ENCODE measurements at regions not wholly inside any gene's neighbourhood (a gene's known extent, or its start where the extent isn't known, plus 50 kb on each side); places are given as distances from the start of the nearest gene placed in this dataset.
"Not testable (repeated sequence)": the region's sequence is repeated elsewhere in the genome, so short reads cannot be mapped to it uniquely, and the experiment has no call there.

DNA sequence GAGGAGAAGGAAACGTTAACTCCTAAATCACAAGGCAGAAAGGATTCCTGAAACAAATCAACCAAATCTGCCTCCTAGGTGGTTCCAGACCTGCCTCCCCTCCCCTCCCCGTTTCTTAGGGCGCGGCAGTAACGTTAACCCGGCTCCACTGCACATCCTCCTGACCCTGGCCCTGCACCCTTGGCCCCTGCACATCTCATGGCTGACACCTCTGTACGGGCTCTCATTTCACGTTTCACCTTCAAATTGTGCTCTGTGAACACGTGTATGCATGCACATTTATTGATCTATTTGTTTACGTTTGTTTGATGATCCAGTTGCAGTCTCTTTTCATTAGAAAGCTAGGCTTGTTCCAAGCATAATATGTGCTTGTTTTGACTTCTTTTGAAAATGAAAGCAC lies 358.1 kb downstream of the ADGRD1 start:
- TF ChIP-seq, protein P1, sequence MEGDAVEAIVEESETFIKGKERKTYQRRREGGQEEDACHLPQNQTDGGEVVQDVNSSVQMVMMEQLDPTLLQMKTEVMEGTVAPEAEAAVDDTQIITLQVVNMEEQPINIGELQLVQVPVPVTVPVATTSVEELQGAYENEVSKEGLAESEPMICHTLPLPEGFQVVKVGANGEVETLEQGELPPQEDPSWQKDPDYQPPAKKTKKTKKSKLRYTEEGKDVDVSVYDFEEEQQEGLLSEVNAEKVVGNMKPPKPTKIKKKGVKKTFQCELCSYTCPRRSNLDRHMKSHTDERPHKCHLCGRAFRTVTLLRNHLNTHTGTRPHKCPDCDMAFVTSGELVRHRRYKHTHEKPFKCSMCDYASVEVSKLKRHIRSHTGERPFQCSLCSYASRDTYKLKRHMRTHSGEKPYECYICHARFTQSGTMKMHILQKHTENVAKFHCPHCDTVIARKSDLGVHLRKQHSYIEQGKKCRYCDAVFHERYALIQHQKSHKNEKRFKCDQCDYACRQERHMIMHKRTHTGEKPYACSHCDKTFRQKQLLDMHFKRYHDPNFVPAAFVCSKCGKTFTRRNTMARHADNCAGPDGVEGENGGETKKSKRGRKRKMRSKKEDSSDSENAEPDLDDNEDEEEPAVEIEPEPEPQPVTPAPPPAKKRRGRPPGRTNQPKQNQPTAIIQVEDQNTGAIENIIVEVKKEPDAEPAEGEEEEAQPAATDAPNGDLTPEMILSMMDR (IDR thresholded peaks at IDR 0.05), result no peak

GRCh38 chr12:131312382-131312781 lies 358.7 kb downstream of the ADGRD1 start:
- H3K27ac ChIP-seq; H3K4me1 ChIP-seq; DNase-seq (ENCODE audit: low spot score in 2 of 2); H3K4me3 ChIP-seq; H3K9me3 ChIP-seq; H3K36me3 ChIP-seq; H3K27me3 ChIP-seq: not testable (repeated sequence)
- intact Hi-C loops (cut with DNase I), result loop anchor here (5.0 kb wide), 1 partner anchor 330 kb away; no protein-coding TSS in a partner anchor

More for the DNA sequence above, 358.1 kb downstream of the ADGRD1 start:
- Histone ChIP-seq H3K27ac (no peak overlapping the region), H3K9me3 (no peaks in the 10 kb centered on the region), H3K27me3 (no peaks in the 10 kb centered on the region), H3K4me3 (no peak overlapping the region), H3K4me1 (no peaks in the 10 kb centered on the region), H3K36me3 (no peaks in the 10 kb centered on the region)
- intact Hi-C loops (cut with DNase I), result loop anchor here (5.0 kb wide), 1 partner anchor 331 kb away; no protein-coding TSS in a partner anchor
- no peak for DNase-seq (ENCODE audit: low spot score in 2 of 2)

DNA sequence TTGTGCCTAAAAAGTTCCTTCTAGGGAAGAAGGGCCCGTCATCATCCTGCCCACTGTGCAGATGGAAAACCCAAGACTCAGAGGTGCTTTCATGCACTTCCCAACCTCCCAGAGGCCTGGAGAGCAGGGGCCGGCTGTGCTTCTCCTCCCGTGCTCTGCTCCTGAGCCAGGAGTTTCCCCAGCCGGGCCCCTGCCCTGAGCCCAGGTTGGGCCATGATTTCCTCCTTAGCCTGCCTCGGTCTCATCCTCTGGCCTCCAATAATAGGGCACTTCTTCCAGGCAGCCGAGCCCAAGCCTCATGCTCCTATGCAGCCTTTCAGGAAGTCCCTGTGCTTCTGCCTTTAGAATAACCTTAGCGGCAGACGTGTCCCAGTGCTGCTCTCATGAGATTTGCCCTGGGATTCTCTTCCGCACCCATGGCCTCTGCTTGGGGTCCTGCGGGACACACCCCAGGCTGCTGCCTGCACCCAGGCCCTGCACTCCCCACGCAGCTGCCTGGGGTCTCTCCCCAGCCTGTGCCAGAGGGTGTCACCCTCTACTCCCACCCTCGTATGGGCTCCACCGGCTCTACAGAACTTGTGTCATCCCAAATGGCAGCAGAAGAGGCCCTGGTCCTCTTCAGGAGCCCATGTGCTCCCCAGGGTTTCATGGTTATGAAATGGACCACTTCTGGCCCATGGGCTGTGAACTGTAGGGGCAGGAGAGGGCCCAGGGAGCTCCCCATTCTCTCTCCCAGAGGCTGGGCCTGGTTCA lies 359.3 kb downstream of the ADGRD1 start:
- TF ChIP-seq, protein P1 (IDR thresholded peaks at IDR 0.05), result no peak
- Histone ChIP-seq H3K36me3 (no peaks in the 10 kb centered on the region), H3K27me3 (no peaks in the 10 kb centered on the region), H3K9me3 (no peaks in the 10 kb centered on the region), H3K4me3 (no peak overlapping the region), H3K27ac (no peak overlapping the region), H3K4me1 (no peaks in the 10 kb centered on the region)
- intact Hi-C loops (cut with DNase I), result loop anchor here (5.0 kb wide), 1 partner anchor 329 kb away; no protein-coding TSS in a partner anchor
- DNase-seq (ENCODE audit: low spot score in 2 of 2), result peak in 1 of 2 donors; percentile 37

DNA sequence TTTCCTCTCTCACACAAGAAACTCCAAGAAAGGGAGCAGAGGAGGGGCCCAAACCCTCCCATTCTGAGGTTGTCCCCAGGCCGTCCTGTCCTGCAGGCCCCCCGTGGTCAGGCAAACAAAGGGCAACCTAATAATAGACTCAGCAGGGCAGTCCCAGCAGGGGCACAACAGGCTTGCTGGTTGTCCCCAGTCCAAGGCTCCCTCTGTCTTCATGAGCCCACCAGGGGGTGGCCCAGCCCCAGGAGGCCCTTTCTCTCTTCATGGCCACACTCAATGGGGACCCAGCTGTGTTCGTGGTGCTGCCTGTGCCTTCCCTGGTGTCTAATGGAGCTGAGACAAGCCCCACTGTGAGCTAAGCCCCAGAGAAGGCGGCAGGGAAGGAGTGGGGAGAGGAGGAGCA lies 359.9 kb downstream of the ADGRD1 start:
- TF ChIP-seq, protein P1 (IDR thresholded peaks at IDR 0.05), result no peak
- Histone ChIP-seq H3K9me3 (no peaks in the 10 kb centered on the region), H3K36me3 (no peaks in the 10 kb centered on the region), H3K27ac (no peak overlapping the region), H3K4me3 (no peak overlapping the region), H3K4me1 (no peaks in the 10 kb centered on the region), H3K27me3 (no peaks in the 10 kb centered on the region)
- DNase-seq (ENCODE audit: low spot score in 2 of 2), result peak in 1 of 2 donors; percentile 52
- intact Hi-C loops (cut with DNase I), result loop anchor here (5.0 kb wide), 1 partner anchor 329 kb away; no protein-coding TSS in a partner anchor

DNA sequence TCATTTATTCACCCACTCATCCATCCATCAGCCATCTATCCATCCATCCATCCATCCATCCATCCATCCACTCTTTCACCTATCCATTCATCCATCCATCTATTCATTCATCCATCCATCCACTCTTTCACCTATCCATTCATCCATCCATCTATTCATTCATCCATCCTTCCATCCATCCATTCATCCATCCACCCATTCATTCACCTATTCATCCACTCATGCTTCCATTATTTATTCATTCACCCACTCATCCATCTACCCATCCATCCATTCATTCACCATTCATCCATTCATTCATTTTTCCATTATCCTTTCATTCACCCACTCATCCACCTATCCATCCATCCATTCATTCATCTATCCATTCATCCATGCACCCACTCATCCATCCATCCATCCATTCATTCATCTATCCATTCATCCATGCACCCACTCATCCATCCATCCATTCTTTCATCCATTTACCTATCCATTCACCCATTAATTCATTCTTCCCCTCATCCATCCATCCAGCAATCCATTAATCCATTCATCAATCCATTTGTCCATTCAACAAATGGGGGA lies 360.9 kb downstream of the ADGRD1 start:
- intact Hi-C loops (cut with DNase I), result loop anchor here (5.0 kb wide), 1 partner anchor 328 kb away; no protein-coding TSS in a partner anchor
- Histone ChIP-seq H3K9me3 (no peaks in the 10 kb centered on the region), H3K27me3 (no peaks in the 10 kb centered on the region), H3K4me1 (no peaks in the 10 kb centered on the region), H3K4me3 (no peak overlapping the region), H3K36me3 (no peaks in the 10 kb centered on the region), H3K27ac (no peak overlapping the region)
- TF ChIP-seq, protein P1 (IDR thresholded peaks at IDR 0.05), result no peak
- no peak for DNase-seq (ENCODE audit: low spot score in 2 of 2)

DNA sequence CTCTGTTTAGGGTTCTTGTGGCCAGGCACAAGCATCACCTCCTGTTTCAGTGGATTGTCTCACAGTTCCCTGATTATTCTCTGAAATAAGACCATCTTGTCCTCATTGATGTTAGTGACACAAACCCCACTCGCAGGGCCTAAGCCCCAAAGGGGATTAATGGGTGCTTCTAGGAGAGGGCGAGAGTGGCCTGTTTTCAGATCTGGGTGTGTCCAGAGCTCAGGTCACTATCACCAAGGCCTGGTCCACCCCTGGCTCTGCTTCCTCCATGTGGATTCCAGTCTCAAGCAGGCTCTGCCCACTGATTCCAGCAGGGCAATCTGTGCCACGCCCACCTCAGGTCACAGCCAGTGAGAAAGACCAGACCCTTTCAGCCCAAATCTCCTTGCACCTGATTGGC lies 361.9 kb downstream of the ADGRD1 start:
- H3K27ac ChIP-seq, result no peak overlapping the region
- no peaks in the 10 kb centered on the region for H3K27me3 ChIP-seq
- no peaks in the 10 kb centered on the region for H3K36me3 ChIP-seq
- H3K9me3 ChIP-seq, result peaks cover 0 to 4% of the 10 kb centered on the region in 2 donors
- TF ChIP-seq, protein P1 (IDR thresholded peaks at IDR 0.05), result no peak
- intact Hi-C loops (cut with DNase I), result no loop called here
- DNase-seq (ENCODE audit: low spot score in 2 of 2), result no peak
- H3K4me1 ChIP-seq, result no peaks in the 10 kb centered on the region
- H3K4me3 ChIP-seq, result no peak overlapping the region

Data from ascending aorta (tissue), 2 donors.